Karpas-422 (cell line): ENCODE measurements at regions not wholly inside any gene's neighbourhood (a gene's known extent, or its start where the extent isn't known, plus 50 kb on each side); places are given as distances from the start of the nearest gene placed in this dataset.
"Not testable (repeated sequence)": the region's sequence is repeated elsewhere in the genome, so short reads cannot be mapped to it uniquely, and the experiment has no call there.

Experiments
- DNase-seq: peaks from one replicate; pipeline ENCODE4 v3.0.0-alpha.2; 2015
- H2AFZ ChIP-seq: fragments of 200-600 bp; sonication (generic); 2 replicates; pipeline ENCODE4 v1.6.1; 2014; ENCODE audit warnings: antibody characterized with exemption, low read length, mixed read lengths
- H3K27ac ChIP-seq: fragments of 200-600 bp; sonication (generic); 2 replicates; pipeline ENCODE4 v1.5.1; 2014; ENCODE audit warnings: mild to moderate bottlenecking, low read length, moderate library complexity
- H3K27me3 ChIP-seq: fragments of 200-600 bp; sonication (generic); 2 replicates; pipeline ENCODE4 v1.6.1; 2014; ENCODE audit warnings: low read length, mixed read lengths
- H3K36me3 ChIP-seq: fragments of 200-600 bp; sonication (generic); 2 replicates; pipeline ENCODE4 v1.6.1; 2014; ENCODE audit warnings: low read length, mixed read lengths; ENCODE audit not compliant: insufficient read depth
- H3K4me1 ChIP-seq: fragments of 200-600 bp; sonication (generic); 2 replicates; pipeline ENCODE4 v1.6.1; 2014; ENCODE audit warnings: mild to moderate bottlenecking, low read length, mixed read lengths
- H3K4me2 ChIP-seq: fragments of 200-600 bp; sonication (generic); 2 replicates; pipeline ENCODE4 v1.6.1; 2014; ENCODE audit warnings: low read length, low read depth, mild to moderate bottlenecking; ENCODE audit not compliant: poor library complexity, severe bottlenecking
- H3K4me3 ChIP-seq: fragments of 200-600 bp; sonication (generic); 2 replicates; pipeline ENCODE4 v1.5.1; 2014; ENCODE audit warnings: mild to moderate bottlenecking, antibody characterized with exemption, low read length, mixed read lengths
- H3K79me2 ChIP-seq: fragments of 200-600 bp; sonication (generic); 2 replicates; pipeline ENCODE4 v1.6.1; 2014; ENCODE audit warnings: mild to moderate bottlenecking, low read length, mixed read lengths
- H3K9ac ChIP-seq: fragments of 200-600 bp; sonication (generic); 2 replicates; pipeline ENCODE4 v1.6.0; 2014; ENCODE audit warnings: low read length
- H3K9me2 ChIP-seq: fragments of 200-600 bp; sonication (generic), shearing (Covaris generic); replicated peaks from 2 replicates; pipeline ENCODE4 v1.6.0; 2014; ENCODE audit warnings: mild to moderate bottlenecking, low read length, moderate library complexity; ENCODE audit not compliant: insufficient read depth
- H3K9me3 ChIP-seq: fragments of 300-700, 200-600 bp; sonication (generic); 2 replicates; pipeline ENCODE4 v1.6.1; 2014; ENCODE audit warnings: low read length, mixed read lengths
- H4K20me1 ChIP-seq: fragments of 200-600 bp; sonication (generic); 2 replicates; pipeline ENCODE4 v1.6.1; 2014; ENCODE audit warnings: mild to moderate bottlenecking, antibody characterized with exemption, low read length, low read depth; ENCODE audit not compliant: insufficient read depth

GRCh38 chr15:24426286-24427054 lies 249.1 kb upstream of the NPAP1 start:
- H3K4me1 ChIP-seq, H3K9ac ChIP-seq, DNase-seq, H3K36me3 ChIP-seq, H3K79me2 ChIP-seq, H3K27me3 ChIP-seq, H3K27ac ChIP-seq, H3K9me2 ChIP-seq, H4K20me1 ChIP-seq, H2AFZ ChIP-seq, H3K4me2 ChIP-seq, H3K4me3 ChIP-seq: not testable (repeated sequence)
- peaks cover 11% of the 10 kb centered on the region; the same call in 1 of the 2 replicates for H3K9me3 ChIP-seq

GRCh38 chr15:24427055-24427400 lies 248.5 kb upstream of the NPAP1 start:
- H3K36me3 ChIP-seq, H3K4me2 ChIP-seq, DNase-seq, H3K27me3 ChIP-seq, H3K9ac ChIP-seq, H3K9me2 ChIP-seq, H3K79me2 ChIP-seq, H3K4me1 ChIP-seq, H4K20me1 ChIP-seq, H2AFZ ChIP-seq, H3K27ac ChIP-seq, H3K4me3 ChIP-seq: not testable (repeated sequence)
- peaks cover 11% of the 10 kb centered on the region; the same call in 1 of the 2 replicates for H3K9me3 ChIP-seq

GRCh38 chr15:24435075-24435820 lies 240.3 kb upstream of the NPAP1 start:
- H3K4me1 ChIP-seq, H3K27ac ChIP-seq, H3K9ac ChIP-seq, H2AFZ ChIP-seq, H3K27me3 ChIP-seq, H3K9me3 ChIP-seq, H3K9me2 ChIP-seq, H3K79me2 ChIP-seq, H4K20me1 ChIP-seq, H3K4me2 ChIP-seq, DNase-seq, H3K36me3 ChIP-seq, H3K4me3 ChIP-seq: not testable (repeated sequence)

- H3K9me3 ChIP-seq, H3K27ac ChIP-seq, H3K27me3 ChIP-seq, H3K79me2 ChIP-seq, H3K9me2 ChIP-seq, DNase-seq, H3K36me3 ChIP-seq, H3K9ac ChIP-seq, H3K4me1 ChIP-seq, H3K4me2 ChIP-seq, H2AFZ ChIP-seq, H4K20me1 ChIP-seq, H3K4me3 ChIP-seq: not testable (repeated sequence)
Measured at GRCh38 chr15:24437270-24437669, 238.3 kb upstream of the NPAP1 start.

GRCh38 chr15:24437735-24438134 lies 237.8 kb upstream of the NPAP1 start:
- not testable (repeated sequence) for DNase-seq, H3K4me3 ChIP-seq, H2AFZ ChIP-seq, H3K9me2 ChIP-seq, H3K79me2 ChIP-seq, H3K9me3 ChIP-seq, H3K9ac ChIP-seq, H3K27me3 ChIP-seq, H3K4me2 ChIP-seq, H4K20me1 ChIP-seq, H3K4me1 ChIP-seq, H3K27ac ChIP-seq, H3K36me3 ChIP-seq

- H3K27me3 ChIP-seq, H2AFZ ChIP-seq, H3K9me3 ChIP-seq, H3K36me3 ChIP-seq, H3K79me2 ChIP-seq, H4K20me1 ChIP-seq, H3K4me1 ChIP-seq, H3K9ac ChIP-seq, H3K9me2 ChIP-seq, H3K27ac ChIP-seq, DNase-seq, H3K4me2 ChIP-seq, H3K4me3 ChIP-seq: not testable (repeated sequence)
Measured at GRCh38 chr15:24477107-24478025, 198.2 kb upstream of the NPAP1 start.

- not testable (repeated sequence) for H3K4me1 ChIP-seq, H3K79me2 ChIP-seq, H3K9ac ChIP-seq, H4K20me1 ChIP-seq, H3K9me2 ChIP-seq, H3K27me3 ChIP-seq, H3K27ac ChIP-seq, H3K9me3 ChIP-seq, H2AFZ ChIP-seq, H3K4me2 ChIP-seq, H3K36me3 ChIP-seq, DNase-seq, H3K4me3 ChIP-seq
Measured at GRCh38 chr15:24485885-24486567, 189.5 kb upstream of the NPAP1 start.
